IMR-90 (cell line): ENCODE measurements at regions not wholly inside any gene's neighbourhood (a gene's known extent, or its start where the extent isn't known, plus 50 kb on each side); places are given as distances from the start of the nearest gene placed in this dataset.

ENCODE experiments used
- ATAC-seq: fragments of 200-7000 bp; cut with Tn5 transposase; 2 replicates; pipeline ENCODE4 v1.9.1; 2020; ENCODE audit warnings: low read depth, mild to moderate bottlenecking, moderate library complexity
- BruUV-seq: library from RNA; stranded (reverse); fragments of 400-500 nt; replicated peaks from 2 replicates; lab custom pipeline; 2021; lab: Mats Ljungman, UMichigan
- CTCF ChIA-PET: fragments of 300-600 bp; formaldehyde crosslinking; extraction: SDS; loops from one replicate; lab custom pipeline; 2021; ENCODE audit warnings: antibody characterized with exemption; lab: Yijun Ruan, JAX
- POLR2A ChIA-PET: fragments of 300-600 bp; sonication (Branson Sonifier 250); formaldehyde crosslinking; loops from one replicate; lab custom pipeline; 2022; ENCODE audit warnings: antibody characterized with exemption; ENCODE audit not compliant: unreplicated experiment; lab: Charles Lee
- DNase-seq: peaks from one replicate; pipeline ENCODE4 v3.0.0; 2013
- H2AFZ ChIP-seq: replicated peaks from 2 replicates; pipeline ENCODE3; 2013; ENCODE audit warnings: low read length, mild to moderate bottlenecking; ENCODE audit not compliant: poor library complexity
- H2AK5ac ChIP-seq: 2 replicates; pipeline ENCODE4 v1.6.1; 2013; ENCODE audit warnings: low read depth, low read length, inconsistent platforms
- H2AK9ac ChIP-seq: replicated peaks from 2 replicates; pipeline ENCODE3; 2013; ENCODE audit warnings: mild to moderate bottlenecking, low read depth, low read length, moderate library complexity; ENCODE audit not compliant: poor library complexity
- H2BK120ac ChIP-seq: 2 replicates; pipeline ENCODE4 v1.6.1; 2013; ENCODE audit warnings: low read depth, low read length, inconsistent platforms
- H2BK15ac ChIP-seq: 3 replicates; pipeline ENCODE4 v1.6.1; 2013; ENCODE audit warnings: low read depth, low read length, inconsistent platforms
- H2BK20ac ChIP-seq: 2 replicates; pipeline ENCODE4 v1.6.1; 2013; ENCODE audit warnings: low read depth, mild to moderate bottlenecking, inconsistent platforms, low read length, moderate library complexity
- H2BK5ac ChIP-seq: 2 replicates; pipeline ENCODE4 v1.6.1; 2013; ENCODE audit warnings: mild to moderate bottlenecking, low read depth, low read length, inconsistent platforms; ENCODE audit not compliant: poor library complexity, severe bottlenecking
- H3K14ac ChIP-seq: replicated peaks from 2 replicates; pipeline ENCODE4 v1.6.1; 2013; ENCODE audit warnings: low read depth, low read length, inconsistent platforms
- H3K18ac ChIP-seq: 2 replicates; pipeline ENCODE4 v1.6.1; 2013; ENCODE audit warnings: low read depth, low read length, control low read depth
- H3K23ac ChIP-seq: 2 replicates; pipeline ENCODE4 v1.6.1; 2013; ENCODE audit warnings: low read depth, low read length, inconsistent platforms
- H3K27ac ChIP-seq: 2 replicates; pipeline ENCODE4 v1.5.1; 2013; ENCODE audit warnings: mild to moderate bottlenecking, control low read depth, low read length; ENCODE audit not compliant: insufficient read depth
- H3K27me3 ChIP-seq: 2 replicates; pipeline ENCODE4 v1.6.1; 2013; ENCODE audit warnings: low read length; ENCODE audit not compliant: control insufficient read depth, insufficient read depth
- H3K36me3 ChIP-seq: 2 replicates; pipeline ENCODE4 v1.6.1; 2013; ENCODE audit warnings: low read length, mixed read lengths; ENCODE audit not compliant: control insufficient read depth, insufficient read depth
- H3K4ac ChIP-seq: 2 replicates; pipeline ENCODE4 v1.6.1; 2013; ENCODE audit warnings: low read depth, low read length, inconsistent platforms
- H3K4me1 ChIP-seq: 2 replicates; pipeline ENCODE4 v1.6.1; 2013; ENCODE audit warnings: low read length, mixed read lengths; ENCODE audit not compliant: control insufficient read depth, insufficient read depth
- H3K4me2 ChIP-seq: 2 replicates; pipeline ENCODE4 v1.6.1; 2013; ENCODE audit warnings: low read depth, mild to moderate bottlenecking, control low read depth, low read length, moderate library complexity
- H3K4me3 ChIP-seq: 2 replicates; pipeline ENCODE4 v1.5.1; 2013; ENCODE audit warnings: low read depth, mild to moderate bottlenecking, control low read depth, low read length, moderate library complexity; ENCODE audit not compliant: insufficient read depth
- H3K56ac ChIP-seq: 2 replicates; pipeline ENCODE4 v1.6.1; 2013; ENCODE audit warnings: low read length, inconsistent platforms; ENCODE audit not compliant: insufficient read depth; ENCODE audit errors: extremely low read depth
- H3K79me1 ChIP-seq, 2 experiments: 2 replicates each; pipeline ENCODE4 v1.6.1; 2013; ENCODE audit warnings: low read length in 2 of 2, inconsistent platforms in 1 of 2, low read depth in 1 of 2
- H3K9ac ChIP-seq: 2 replicates; pipeline ENCODE4 v1.6.1; 2013; ENCODE audit warnings: low read depth, low read length, control low read depth
- H3K9me1 ChIP-seq: 2 replicates; pipeline ENCODE4 v1.6.1; 2013; ENCODE audit warnings: low read length, inconsistent platforms; ENCODE audit not compliant: insufficient read depth
- H3K9me3 ChIP-seq: 2 replicates; pipeline ENCODE4 v1.6.1; 2013; ENCODE audit warnings: low read length; ENCODE audit not compliant: control insufficient read depth, insufficient read depth
- H4K20me1 ChIP-seq: 2 replicates; pipeline ENCODE4 v1.6.1; 2013; ENCODE audit warnings: low read length, inconsistent platforms; ENCODE audit not compliant: insufficient read depth
- H4K5ac ChIP-seq: 2 replicates; pipeline ENCODE4 v1.6.1; 2013; ENCODE audit warnings: mild to moderate bottlenecking, low read depth, low read length, control low read depth
- H4K8ac ChIP-seq, 2 experiments: 2 replicates each; pipeline ENCODE4 v1.6.1; 2013; ENCODE audit warnings: low read depth in 2 of 2, low read length in 2 of 2, control low read depth in 1 of 2, inconsistent platforms in 1 of 2
- H4K91ac ChIP-seq: 2 replicates; pipeline ENCODE4 v1.6.1; 2013; ENCODE audit warnings: low read depth, low read length, inconsistent platforms; ENCODE audit not compliant: insufficient read depth
- FOS ChIP-seq: fragments of 150-350 bp; IDR thresholded peaks from 2 replicates; pipeline ENCODE4 v1.6.1; 2016; ENCODE audit warnings: low read depth, low read length
- RFX5 ChIP-seq: IDR thresholded peaks from 2 replicates; pipeline ENCODE4 v1.8.0; 2012; ENCODE audit warnings: low read depth, mild to moderate bottlenecking, low read length, moderate library complexity
- WGBS, 2 experiments: methylation state at CpG; one replicate each; pipeline versions ENCODE4 v1.1.5 to v1.1.7; 2013; ENCODE audit warnings: missing lambda C conversion rate in 2 of 2; ENCODE audit not compliant: insufficient read length in 1 of 2; ENCODE audit errors: extremely low coverage in 2 of 2; 5-methylcytosine and 5-hydroxymethylcytosine counted together
- dilution Hi-C: fragments of 300-500 bp; cut with HindIII; formaldehyde crosslinking; loops from one replicate; pipeline ENCODE4 v1.14.3; 2018; ENCODE audit warnings: low sequenced_read_pairs; ENCODE audit not compliant: unreplicated experiment
- in situ Hi-C: fragments of 300-500 bp; cut with MboI; formaldehyde crosslinking; loops from 3 replicates; pipeline ENCODE4 v1.14.3; 2019; ENCODE audit warnings: low sequenced_read_pairs, inconsistent platforms, mixed read lengths
- intact Hi-C: fragments of 100-400 bp; cut with micrococcal nuclease; formaldehyde crosslinking; loops from 2 replicates; pipeline ENCODE4 v1.10.0; 2022

DNA sequence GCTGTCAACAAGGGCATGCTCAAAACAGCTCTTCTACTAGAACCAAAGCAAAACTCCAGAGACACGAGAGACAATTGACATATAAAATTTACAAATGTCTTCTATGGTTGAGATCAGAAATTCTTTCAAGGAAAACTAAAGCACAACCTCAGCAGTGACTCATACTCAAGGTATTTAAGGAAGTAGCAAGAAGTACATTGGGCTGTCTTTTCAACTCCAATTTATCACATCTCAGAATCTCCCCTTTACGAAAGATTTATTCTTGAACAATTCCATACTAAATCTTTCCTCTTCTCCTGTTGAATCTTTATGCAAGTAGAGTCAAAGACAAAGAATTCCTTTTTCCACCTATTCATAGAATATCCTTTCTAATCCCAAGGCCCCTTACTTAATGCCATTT lies 324.0 kb downstream of the IRS1 start:
- intact Hi-C loops (loop anchor here (2.0 to 10.0 kb wide), 5 partner anchors 29 to 801 kb away; no protein-coding TSS in a partner anchor), dilution Hi-C loops (no loop called here), in situ Hi-C loops (no loop called here)
- H2BK120ac ChIP-seq = peak overlapping the region; percentile 94
- ATAC-seq (no peak), DNase-seq (peak; percentile 78)
- H2BK15ac ChIP-seq = peak overlapping the region; percentile 55; the same call in 2 of the 3 replicates
- H3K23ac ChIP-seq = no peak overlapping the region
- POLR2A ChIA-PET = interaction anchor here (0.7 kb wide), 1 partner anchor 319 kb away, joined by 3 read pairs; no protein-coding TSS in a partner anchor
- peak overlapping the region; percentile 99 for H3K18ac ChIP-seq
- H2BK20ac ChIP-seq = peak overlapping the region; percentile 97
- H3K4me1 ChIP-seq = peaks cover 27% of the 10 kb centered on the region
- H3K27me3 ChIP-seq = no peaks in the 10 kb centered on the region
- peak overlapping the region; percentile 4; the same call in 1 of the 2 replicates for H3K14ac ChIP-seq
- peak overlapping the region; percentile 98 for H4K91ac ChIP-seq
- peak overlapping the region; percentile 92 for H3K4ac ChIP-seq
- BruUV-seq = no TSS peak
- peak overlapping the region; percentile 97 for H3K27ac ChIP-seq
- peak overlapping the region; percentile 47 for H3K56ac ChIP-seq
- H3K36me3 ChIP-seq = no peaks in the 10 kb centered on the region
- H2BK5ac ChIP-seq = peak overlapping the region; percentile 97
- WGBS, 2 experiments = no CpG with 5 or more reads among the region's 2 CpGs
- H3K4me3 ChIP-seq = no peak overlapping the region
- H4K8ac ChIP-seq = peak overlapping the region; percentile 23 to 81
- no peak overlapping the region for H2AK9ac ChIP-seq
- no peak overlapping the region for H3K9ac ChIP-seq
- peak overlapping the region; percentile 67; the same call in 1 of the 2 replicates for H3K4me2 ChIP-seq
- H2AK5ac ChIP-seq = no peak overlapping the region
- H3K79me1 ChIP-seq = peaks cover 0 to 23% of the 10 kb centered on the region in 2 experiments; a peak in 2 of 4 replicates
- no peaks in the 10 kb centered on the region for H3K9me3 ChIP-seq
- TF ChIP-seq RFX5 (no peak), FOS (peak; percentile 54; the same call in 1 of the 2 replicates)
- peak overlapping the region; percentile 93 for H4K5ac ChIP-seq
- H2AFZ ChIP-seq = no peak overlapping the region
- H3K9me1 ChIP-seq = peaks cover 13% of the 10 kb centered on the region
- H4K20me1 ChIP-seq = no peaks in the 10 kb centered on the region
- CTCF ChIA-PET = no interaction called here
